GM21515 (cell line): ENCODE measurements at regions not wholly inside any gene's neighbourhood (a gene's known extent, or its start where the extent isn't known, plus 50 kb on each side); places are given as distances from the start of the nearest gene placed in this dataset.
"Not testable (repeated sequence)": the region's sequence is repeated elsewhere in the genome, so short reads cannot be mapped to it uniquely, and the experiment has no call there.

Experiments
- ATAC-seq: cut with Tn5 transposase; IDR thresholded peaks from one replicate; pipeline ENCODE4 v1.9.1; 2021; ENCODE audit not compliant: unreplicated experiment

DNA sequence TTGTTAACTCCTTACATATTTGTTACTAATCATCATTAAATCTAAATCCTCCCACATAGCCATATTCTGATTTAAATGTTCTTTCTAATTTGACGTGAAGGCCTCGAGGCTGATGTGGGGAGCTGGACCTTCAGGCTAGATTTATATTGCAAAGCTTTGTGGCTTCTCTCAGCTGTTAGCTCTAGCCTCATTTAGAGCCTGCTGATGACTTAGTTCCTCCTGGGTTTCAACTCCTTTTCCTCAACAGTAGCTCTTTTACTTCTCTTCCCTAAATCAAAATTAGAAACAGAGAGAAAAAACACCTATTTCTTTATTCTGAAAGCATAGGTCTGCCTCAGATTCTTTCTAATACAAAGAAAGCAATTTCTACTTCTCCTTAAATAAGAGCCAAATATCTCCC lies 477.5 kb upstream of the CCDC196 start:
- no peak for ATAC-seq

- no peak for ATAC-seq
These were observed 477.1 kb upstream of the CCDC196 start for GRCh38 chr14:66009089-66009488.

GRCh38 chr14:66010695-66011094 lies 475.5 kb upstream of the CCDC196 start:
- ATAC-seq = no peak

DNA sequence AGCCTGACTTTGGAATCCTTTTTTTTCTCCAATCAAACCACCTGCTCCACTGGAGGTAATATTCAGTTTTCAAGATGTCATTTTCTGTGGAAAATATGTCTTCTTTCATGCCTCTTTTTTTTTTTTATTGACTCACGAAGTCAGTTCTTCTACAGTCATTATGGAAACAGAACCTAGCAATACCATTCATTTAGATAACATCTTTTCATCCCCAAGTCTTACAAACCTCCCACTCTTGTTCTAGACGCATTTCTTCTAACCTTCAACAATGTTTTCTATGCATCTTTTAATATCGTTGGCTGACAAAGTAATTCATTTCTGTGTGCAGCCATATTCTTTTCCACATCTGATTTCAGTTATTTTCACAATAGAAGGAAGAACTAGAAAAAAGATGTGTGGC lies 474.3 kb upstream of the CCDC196 start:
- ATAC-seq = no peak

DNA sequence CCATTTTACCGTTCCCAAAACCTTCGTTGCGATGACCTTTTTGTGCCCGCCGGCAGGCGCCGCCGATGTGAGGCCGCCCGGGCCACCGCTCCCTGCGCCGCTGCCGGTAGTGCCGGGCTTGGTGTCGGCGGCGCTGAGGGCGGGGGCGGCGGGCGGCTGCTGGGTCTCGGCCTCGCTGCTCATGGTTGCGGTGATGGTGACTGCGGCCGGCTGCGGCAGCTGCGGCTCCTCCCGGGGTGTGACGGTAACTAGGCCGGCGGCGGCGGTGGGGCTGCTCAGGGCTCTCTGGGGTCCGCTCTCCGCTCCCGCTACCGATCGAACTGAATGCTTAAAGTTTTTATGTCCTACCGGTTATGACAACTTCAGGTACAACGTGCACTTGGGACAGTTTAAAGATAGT lies 472.6 kb upstream of the CCDC196 start:
- ATAC-seq = not testable (repeated sequence)

GRCh38 chr14:66015071-66015780 lies 470.9 kb upstream of the CCDC196 start:
- no peak for ATAC-seq

DNA sequence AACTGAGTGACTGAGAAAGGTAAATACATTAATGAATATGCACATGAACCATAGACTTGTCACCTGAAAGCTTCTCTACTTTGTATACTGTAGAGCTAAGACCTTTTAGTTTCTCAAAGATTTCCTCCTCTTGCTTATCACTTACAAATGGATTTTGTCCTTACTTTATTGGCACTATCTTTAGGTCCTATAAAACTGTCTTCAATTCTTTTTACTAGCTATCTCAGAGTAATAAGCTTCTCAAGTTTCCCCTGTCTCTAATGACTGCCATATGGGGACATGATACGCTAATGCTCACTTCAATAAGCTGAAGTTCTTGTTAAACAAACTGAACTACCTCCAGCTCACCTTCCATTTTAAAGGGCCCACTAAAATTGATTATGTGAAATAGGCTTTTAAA lies 468.2 kb upstream of the CCDC196 start:
- no peak for ATAC-seq

DNA sequence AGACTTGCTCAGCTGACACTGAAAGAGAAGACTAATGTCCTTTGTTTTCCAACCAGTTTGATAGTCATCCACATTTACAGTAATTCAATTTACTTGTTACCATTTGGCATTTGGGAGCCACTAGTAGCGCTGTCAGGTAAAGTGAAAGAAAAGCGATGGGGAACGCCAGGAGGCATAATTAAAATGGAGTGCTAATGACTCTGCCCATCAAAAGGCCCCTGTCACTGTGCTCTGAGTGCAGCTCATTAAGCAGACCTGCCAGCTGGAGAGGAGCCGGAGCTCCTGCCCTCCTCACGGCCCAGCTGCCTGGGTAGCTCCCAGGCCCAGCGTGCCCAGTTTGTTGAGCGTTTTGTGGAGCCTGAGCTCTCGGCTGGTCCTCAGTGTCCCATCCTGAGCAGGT lies 463.6 kb upstream of the CCDC196 start:
- ATAC-seq = no peak

GRCh38 chr14:66025779-66026178 lies 460.4 kb upstream of the CCDC196 start:
- no peak for ATAC-seq

- ATAC-seq = not testable (repeated sequence)
These were observed 454.2 kb upstream of the CCDC196 start for GRCh38 chr14:66031981-66032380.

DNA sequence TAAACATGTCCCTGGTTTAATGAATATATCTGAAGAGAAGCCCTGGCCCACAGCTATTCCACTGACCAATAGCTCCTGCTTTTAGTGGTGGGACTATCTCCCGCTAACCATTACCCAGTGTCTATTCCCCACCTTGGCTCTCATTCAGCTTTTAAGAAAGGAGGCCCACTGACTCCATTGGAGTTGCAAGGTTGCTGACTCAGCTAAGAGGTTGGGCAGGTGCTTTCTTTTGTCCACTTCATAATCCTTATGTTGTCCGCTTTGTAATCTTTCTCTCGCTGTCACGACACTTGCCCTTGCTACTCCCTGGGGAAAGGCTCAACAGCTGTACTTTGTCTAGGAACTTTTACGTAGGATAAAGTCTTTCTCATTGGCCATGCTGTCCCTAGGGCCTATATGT lies 453.4 kb upstream of the CCDC196 start:
- no peak for ATAC-seq

- ATAC-seq = no peak
These were observed 449.6 kb upstream of the CCDC196 start for GRCh38 chr14:66036547-66036946.

DNA sequence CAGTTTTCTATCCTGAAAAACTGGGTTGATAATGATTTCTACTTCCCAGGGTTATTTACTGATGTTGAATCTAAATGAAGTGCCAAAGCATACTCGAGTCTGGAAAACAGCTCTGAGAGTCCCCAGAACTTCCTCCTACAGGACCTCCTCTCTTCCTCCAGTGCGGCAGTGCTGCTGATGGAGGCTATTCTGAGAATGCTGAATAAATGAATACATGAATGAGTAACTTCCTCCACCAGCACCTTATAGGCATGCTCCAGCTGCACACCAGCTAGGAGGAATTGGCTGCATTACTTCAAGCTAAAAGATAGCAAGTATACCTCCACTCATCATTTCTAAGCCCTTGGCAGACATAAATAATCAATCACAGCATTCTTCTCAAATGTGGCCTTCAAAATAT lies 448.8 kb upstream of the CCDC196 start:
- no peak for ATAC-seq

GRCh38 chr14:66038212-66038611 lies 448.0 kb upstream of the CCDC196 start:
- no peak for ATAC-seq

- no peak for ATAC-seq
These were observed 447.6 kb upstream of the CCDC196 start for GRCh38 chr14:66038618-66039017.

DNA sequence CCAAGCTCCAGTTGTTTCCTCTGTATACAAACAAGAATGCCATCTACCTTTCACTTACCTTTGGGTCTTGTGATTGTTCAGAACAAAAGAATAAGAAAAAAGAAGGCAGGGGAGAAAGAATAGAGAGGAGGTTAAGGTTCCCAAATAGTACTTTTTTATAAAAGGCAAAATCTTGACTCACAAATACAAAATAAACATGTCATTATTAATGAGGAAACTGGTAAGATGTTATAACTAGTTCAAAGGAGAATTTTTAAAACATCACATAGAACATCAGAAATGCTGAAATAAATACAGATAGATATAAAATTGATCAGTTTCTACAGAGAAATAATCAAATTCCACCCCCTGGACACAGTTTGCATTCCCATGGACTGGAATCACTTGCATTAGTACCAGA lies 446.7 kb upstream of the CCDC196 start:
- no peak for ATAC-seq

- ATAC-seq = no peak
These were observed 444.6 kb upstream of the CCDC196 start for GRCh38 chr14:66041582-66041981.

DNA sequence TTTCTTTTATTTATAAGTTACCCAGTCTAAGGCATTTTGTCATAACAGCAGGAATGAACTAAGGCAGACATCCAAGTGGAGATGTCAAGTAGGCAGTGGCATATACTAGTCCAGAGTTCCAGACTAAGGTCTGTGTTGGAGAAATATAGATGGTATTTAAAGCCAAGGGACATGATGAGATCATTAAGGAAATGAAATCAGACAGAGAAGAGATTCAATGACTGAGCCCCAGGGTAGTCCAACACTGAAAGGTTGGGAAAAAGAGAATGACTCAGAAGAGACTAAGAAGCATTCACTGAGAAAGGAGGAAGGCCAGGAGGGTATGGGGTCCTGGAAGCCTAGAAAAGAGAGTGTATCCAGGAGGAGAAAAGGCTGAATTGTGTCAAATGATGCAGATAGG lies 442.2 kb upstream of the CCDC196 start:
- no peak for ATAC-seq

GRCh38 chr14:66045572-66046021 lies 440.6 kb upstream of the CCDC196 start:
- ATAC-seq = no peak

DNA sequence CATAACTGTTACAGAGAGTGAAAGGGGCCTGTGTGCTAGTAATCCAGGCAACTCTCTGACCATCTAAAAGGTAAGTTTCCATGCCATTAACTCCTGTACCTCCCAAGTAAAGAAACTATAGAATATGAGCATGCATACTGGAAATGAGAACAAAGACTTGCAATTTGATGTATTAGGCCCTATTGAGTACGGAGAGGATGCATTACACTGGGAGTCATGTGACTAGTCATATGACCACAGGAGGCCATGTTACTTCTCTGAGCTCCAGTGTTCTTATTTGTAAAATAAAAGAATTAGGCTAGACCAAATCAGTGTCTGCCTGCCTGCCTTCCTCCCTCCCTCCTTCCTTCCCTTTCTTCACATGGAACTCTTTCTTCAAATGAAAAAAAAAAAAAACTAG lies 440.1 kb upstream of the CCDC196 start:
- ATAC-seq = no peak

DNA sequence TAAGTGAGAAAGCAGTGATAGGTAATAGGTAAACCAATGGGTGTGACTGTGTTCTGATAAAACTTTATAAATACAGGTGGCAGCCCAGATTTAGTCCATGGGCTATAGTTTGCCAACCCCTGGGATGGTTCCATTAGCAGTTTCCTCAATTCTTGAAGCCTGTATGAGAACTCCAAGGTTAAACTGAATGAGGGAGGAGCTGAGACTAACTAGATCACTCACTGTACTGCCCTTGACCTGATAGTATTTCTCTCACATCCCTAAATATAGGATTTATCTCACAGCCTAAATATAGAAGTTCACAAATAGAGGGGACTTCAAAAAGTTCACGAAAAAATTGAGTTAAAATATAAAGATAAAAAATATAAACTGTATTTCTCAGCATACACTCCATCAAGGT lies 439.6 kb upstream of the CCDC196 start:
- no peak for ATAC-seq

DNA sequence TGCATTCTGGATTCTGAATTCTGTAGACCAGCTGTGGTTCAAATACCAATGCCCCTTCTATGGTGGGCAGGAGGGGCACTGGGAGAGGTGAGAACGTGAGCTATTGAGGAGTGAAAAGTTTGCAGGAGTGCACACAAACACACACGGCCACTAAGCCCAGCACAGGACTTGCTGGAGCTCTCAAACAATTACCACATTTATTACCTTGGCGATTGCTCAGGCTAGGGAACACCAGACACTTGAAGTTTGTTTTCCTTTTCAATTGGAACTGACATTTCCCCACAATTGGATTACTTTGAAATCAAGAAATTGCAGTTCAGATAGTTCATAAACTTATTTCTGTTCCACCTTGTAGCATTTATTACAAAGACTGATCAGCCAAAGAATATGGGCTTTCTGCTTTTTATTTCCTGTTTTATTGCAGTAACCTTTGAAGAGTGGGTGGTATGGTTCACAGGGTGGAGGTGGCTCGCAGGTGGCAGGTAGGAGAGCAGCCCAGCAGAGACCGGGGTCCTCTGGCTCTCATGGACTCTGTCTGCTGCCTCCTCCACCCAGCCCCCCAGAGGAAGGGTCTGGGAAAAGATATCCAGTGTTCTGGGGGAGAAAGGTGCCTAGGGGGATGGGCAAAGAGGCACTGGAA lies 429.8 kb upstream of the CCDC196 start:
- ATAC-seq = no peak
